Loucy (cell line): ENCODE measurements at regions not wholly inside any gene's neighbourhood (a gene's known extent, or its start where the extent isn't known, plus 50 kb on each side); places are given as distances from the start of the nearest gene placed in this dataset.
"Not testable (repeated sequence)": the region's sequence is repeated elsewhere in the genome, so short reads cannot be mapped to it uniquely, and the experiment has no call there.

ENCODE experiments used
- H2AFZ ChIP-seq: fragments of 200-600 bp; sonication (generic); 2 replicates; pipeline ENCODE4 v1.6.0; 2016; ENCODE audit warnings: antibody characterized with exemption, mild to moderate bottlenecking, low read length, moderate library complexity
- H3F3A ChIP-seq: fragments of 200-600 bp; 2 replicates; pipeline ENCODE4 v1.6.0; 2016; ENCODE audit warnings: antibody characterized with exemption, low read depth, mild to moderate bottlenecking
- H3K27me3 ChIP-seq: fragments of 200-600 bp; sonication (generic); 2 replicates; pipeline ENCODE4 v1.6.1; 2014; ENCODE audit warnings: low read length, mild to moderate bottlenecking; ENCODE audit not compliant: insufficient read depth, poor library complexity, severe bottlenecking
- H3K36me3 ChIP-seq: fragments of 200-600 bp; sonication (generic); 2 replicates; pipeline ENCODE4 v1.6.1; 2016; ENCODE audit warnings: low read length; ENCODE audit not compliant: insufficient read depth
- H3K4me1 ChIP-seq: fragments of 200-600 bp; sonication (generic); 2 replicates; pipeline ENCODE4 v1.5.1; 2014; ENCODE audit warnings: low read length, mild to moderate bottlenecking; ENCODE audit not compliant: insufficient read depth, poor library complexity, severe bottlenecking
- H3K4me2 ChIP-seq: fragments of 200-600 bp; sonication (generic); 2 replicates; pipeline ENCODE4 v1.6.0; 2014; ENCODE audit warnings: antibody characterized with exemption, low read length, low read depth, mild to moderate bottlenecking; ENCODE audit not compliant: poor library complexity, severe bottlenecking
- H3K4me3 ChIP-seq: fragments of 200-600 bp; sonication (generic); 2 replicates; pipeline ENCODE4 v1.5.1; 2014; ENCODE audit warnings: low read length, mild to moderate bottlenecking, mixed read lengths; ENCODE audit not compliant: poor library complexity, severe bottlenecking
- H3K79me2 ChIP-seq: fragments of 200-600 bp; sonication (generic); 2 replicates; pipeline ENCODE4 v1.6.1; 2014; ENCODE audit warnings: low read length; ENCODE audit not compliant: insufficient read depth
- H3K9ac ChIP-seq: fragments of 200-600 bp; sonication (generic); 2 replicates; pipeline ENCODE4 v1.6.0; 2014; ENCODE audit warnings: mild to moderate bottlenecking, low read depth, low read length, moderate library complexity; ENCODE audit not compliant: poor library complexity, severe bottlenecking
- H3K9me2 ChIP-seq: fragments of 200-600 bp; sonication (generic); replicated peaks from 2 replicates; pipeline ENCODE4 v1.6.1; 2016; ENCODE audit warnings: low read depth, low read length, mixed read lengths
- H3K9me3 ChIP-seq: fragments of 200-600 bp; sonication (generic); 2 replicates; pipeline ENCODE4 v1.6.1; 2014; ENCODE audit warnings: mild to moderate bottlenecking, antibody characterized with exemption, low read length, low read depth; ENCODE audit not compliant: insufficient read depth
- H4K20me1 ChIP-seq: fragments of 200-600 bp; sonication (generic); 2 replicates; pipeline ENCODE4 v1.6.0; 2014; ENCODE audit warnings: antibody characterized with exemption, low read length, mild to moderate bottlenecking; ENCODE audit not compliant: insufficient read depth, poor library complexity, severe bottlenecking
- EZH2phosphoT487 ChIP-seq: fragments of 200-600 bp; IDR thresholded peaks from 2 replicates; pipeline ENCODE4 v1.6.1; 2018; ENCODE audit warnings: antibody characterized with exemption, mild to moderate bottlenecking, moderate library complexity, borderline replicate concordance
- TF ChIP-seq, protein P1 (sequence below): fragments of 200-600 bp; sonication (generic); conservative IDR thresholded peaks from 2 replicates; pipeline ENCODE4 v1.5.1; 2014; ENCODE audit warnings: mild to moderate bottlenecking, antibody characterized with exemption, low read length

- Histone ChIP-seq H3K27me3 (no peaks in the 10 kb centered on the region), H3K9me3 (no peaks in the 10 kb centered on the region), H2AFZ (no peak overlapping the region), H3K9ac (no peak overlapping the region), H4K20me1 (no peaks in the 10 kb centered on the region), H3K4me2 (no peak overlapping the region), H3F3A (no peaks in the 10 kb centered on the region), H3K4me1 (no peaks in the 10 kb centered on the region), H3K4me3 (no peak overlapping the region), H3K9me2 (no peaks in the 10 kb centered on the region), H3K79me2 (no peaks in the 10 kb centered on the region), H3K36me3 (no peaks in the 10 kb centered on the region)
- TF ChIP-seq, protein P1, sequence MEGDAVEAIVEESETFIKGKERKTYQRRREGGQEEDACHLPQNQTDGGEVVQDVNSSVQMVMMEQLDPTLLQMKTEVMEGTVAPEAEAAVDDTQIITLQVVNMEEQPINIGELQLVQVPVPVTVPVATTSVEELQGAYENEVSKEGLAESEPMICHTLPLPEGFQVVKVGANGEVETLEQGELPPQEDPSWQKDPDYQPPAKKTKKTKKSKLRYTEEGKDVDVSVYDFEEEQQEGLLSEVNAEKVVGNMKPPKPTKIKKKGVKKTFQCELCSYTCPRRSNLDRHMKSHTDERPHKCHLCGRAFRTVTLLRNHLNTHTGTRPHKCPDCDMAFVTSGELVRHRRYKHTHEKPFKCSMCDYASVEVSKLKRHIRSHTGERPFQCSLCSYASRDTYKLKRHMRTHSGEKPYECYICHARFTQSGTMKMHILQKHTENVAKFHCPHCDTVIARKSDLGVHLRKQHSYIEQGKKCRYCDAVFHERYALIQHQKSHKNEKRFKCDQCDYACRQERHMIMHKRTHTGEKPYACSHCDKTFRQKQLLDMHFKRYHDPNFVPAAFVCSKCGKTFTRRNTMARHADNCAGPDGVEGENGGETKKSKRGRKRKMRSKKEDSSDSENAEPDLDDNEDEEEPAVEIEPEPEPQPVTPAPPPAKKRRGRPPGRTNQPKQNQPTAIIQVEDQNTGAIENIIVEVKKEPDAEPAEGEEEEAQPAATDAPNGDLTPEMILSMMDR = no peak
- TF ChIP-seq EZH2phosphoT487 = no peak
Measured at GRCh38 chr3:75338342-75338741, 325.8 kb upstream of the FRG2C start.

DNA sequence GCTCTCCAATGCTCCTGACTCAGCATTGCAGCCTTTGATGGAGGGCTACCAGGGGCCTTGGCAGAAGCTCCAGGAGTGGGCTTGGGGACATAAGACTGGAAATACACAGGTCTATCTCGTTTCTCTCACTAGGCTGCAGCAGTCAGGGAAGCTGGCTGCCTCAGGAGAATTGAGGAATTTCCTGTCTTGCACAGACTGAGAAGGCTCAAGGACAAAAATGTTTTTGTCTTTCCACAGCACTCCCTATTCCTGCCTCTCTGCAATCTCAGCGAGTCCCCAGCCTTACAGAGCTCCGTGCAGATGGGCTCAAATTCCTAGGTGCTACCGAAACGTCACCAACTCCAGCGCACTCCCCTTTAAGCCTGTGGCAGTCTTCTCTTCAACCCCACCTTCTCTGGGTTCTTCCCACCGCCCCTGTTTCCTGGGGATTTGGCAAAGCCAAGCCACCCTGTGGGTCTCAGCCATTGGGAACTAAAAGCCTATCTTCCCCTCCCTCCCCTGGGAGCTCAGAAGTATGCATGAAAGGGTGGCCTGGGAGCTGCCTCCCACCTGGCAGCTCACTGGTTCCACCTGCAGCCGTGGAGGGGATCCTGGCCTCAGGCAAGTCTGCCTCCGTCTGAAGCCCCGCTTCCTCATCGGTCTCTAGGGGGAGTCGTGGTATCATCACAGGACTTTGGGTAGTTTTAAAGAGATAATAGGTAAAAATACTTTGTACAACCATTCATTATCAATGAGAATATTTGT lies 322.6 kb upstream of the FRG2C start:
- Histone ChIP-seq H3K9me2 (no peaks in the 10 kb centered on the region), H3F3A (no peaks in the 10 kb centered on the region), H3K27me3 (no peaks in the 10 kb centered on the region), H3K4me3 (no peak overlapping the region), H2AFZ (no peak overlapping the region), H3K9me3 (no peaks in the 10 kb centered on the region), H3K4me1 (no peaks in the 10 kb centered on the region), H3K36me3 (no peaks in the 10 kb centered on the region), H3K4me2 (no peak overlapping the region), H4K20me1 (no peaks in the 10 kb centered on the region), H3K79me2 (no peaks in the 10 kb centered on the region), H3K9ac (no peak overlapping the region)
- TF ChIP-seq, protein P1 = no peak
- TF ChIP-seq EZH2phosphoT487 = no peak

DNA sequence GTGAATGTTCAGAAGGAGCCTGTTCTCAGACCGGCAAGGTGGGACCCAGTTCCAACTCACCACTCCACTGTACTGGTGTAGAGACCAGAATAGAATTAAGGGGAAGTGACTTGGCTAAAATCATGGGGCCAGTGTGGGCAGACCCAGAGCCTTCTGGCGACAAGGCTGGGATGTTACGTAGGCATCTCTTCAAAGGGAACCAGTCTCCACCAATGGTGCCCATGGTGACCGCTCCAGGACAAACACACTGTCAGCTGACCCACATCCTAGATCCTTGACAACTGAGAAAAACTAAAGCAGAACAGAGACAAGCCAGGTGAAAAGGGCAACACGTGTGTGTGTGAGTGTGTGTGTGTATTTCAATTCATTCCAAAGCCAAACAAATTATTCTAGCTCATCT lies 321.7 kb upstream of the FRG2C start:
- no peaks in the 10 kb centered on the region for H3K4me1 ChIP-seq
- no peaks in the 10 kb centered on the region for H3K36me3 ChIP-seq
- no peak overlapping the region for H3K9ac ChIP-seq
- no peaks in the 10 kb centered on the region for H3K9me3 ChIP-seq
- H3K4me3 ChIP-seq = no peak overlapping the region
- no peaks in the 10 kb centered on the region for H3K79me2 ChIP-seq
- H3K9me2 ChIP-seq = no peaks in the 10 kb centered on the region
- H4K20me1 ChIP-seq = no peaks in the 10 kb centered on the region
- no peaks in the 10 kb centered on the region for H3K27me3 ChIP-seq
- H3K4me2 ChIP-seq = no peak overlapping the region
- no peak overlapping the region for H2AFZ ChIP-seq
- H3F3A ChIP-seq = no peaks in the 10 kb centered on the region
- TF ChIP-seq EZH2phosphoT487 = no peak
- TF ChIP-seq, protein P1 = no peak

- not testable (repeated sequence) for H3K9ac ChIP-seq, H3K4me3 ChIP-seq, H3K9me2 ChIP-seq, H3K4me1 ChIP-seq, H3K27me3 ChIP-seq, H3K36me3 ChIP-seq, H3K9me3 ChIP-seq, H2AFZ ChIP-seq, H4K20me1 ChIP-seq, H3K79me2 ChIP-seq, H3K4me2 ChIP-seq, H3F3A ChIP-seq
Measured at GRCh38 chr3:75350536-75350935, 313.6 kb upstream of the FRG2C start.

GRCh38 chr3:75362086-75362784 lies 301.9 kb upstream of the FRG2C start:
- H3K4me3 ChIP-seq, H3F3A ChIP-seq, H3K4me2 ChIP-seq, H3K36me3 ChIP-seq, H4K20me1 ChIP-seq, H3K27me3 ChIP-seq, H3K9me2 ChIP-seq, H3K4me1 ChIP-seq, H3K79me2 ChIP-seq, H3K9me3 ChIP-seq, H3K9ac ChIP-seq, H2AFZ ChIP-seq: not testable (repeated sequence)
